OCI-LY3 (cell line): ENCODE measurements at regions not wholly inside any gene's neighbourhood (a gene's known extent, or its start where the extent isn't known, plus 50 kb on each side); places are given as distances from the start of the nearest gene placed in this dataset.

Source experiments
- H2AFZ ChIP-seq: fragments of 200-600, 300-600 bp; shearing (Covaris generic); 2 replicates; pipeline ENCODE4 v1.6.0; 2014; ENCODE audit warnings: antibody characterized with exemption, low read depth, low read length
- H3K27ac ChIP-seq: fragments of 200-600, 300-600 bp; sonication (generic); 2 replicates; pipeline ENCODE4 v1.5.1; 2014; ENCODE audit warnings: mild to moderate bottlenecking, low read length, moderate library complexity, mixed read lengths
- H3K27me3 ChIP-seq: fragments of 200-600, 300-600 bp; sonication (generic); 2 replicates; pipeline ENCODE4 v1.6.1; 2014; ENCODE audit warnings: low read depth, low read length, mixed read lengths
- H3K36me3 ChIP-seq: fragments of 200-600, 300-600 bp; sonication (generic); replicated peaks from 2 replicates; pipeline ENCODE3; 2014; ENCODE audit warnings: low read depth, low read length, mixed read lengths
- H3K4me1 ChIP-seq: fragments of 300-600, 200-600 bp; sonication (generic); 2 replicates; pipeline ENCODE4 v1.6.1; 2014; ENCODE audit warnings: low read length, mixed read lengths
- H3K4me2 ChIP-seq: fragments of 200-600, 300-600 bp; sonication (generic); 2 replicates; pipeline ENCODE4 v1.6.1; 2014; ENCODE audit warnings: low read length, mixed read lengths
- H3K4me3 ChIP-seq: fragments of 300-600, 200-600 bp; sonication (generic); 2 replicates; pipeline ENCODE4 v1.5.1; 2014; ENCODE audit warnings: antibody characterized with exemption, mild to moderate bottlenecking, low read length, moderate library complexity
- H3K79me2 ChIP-seq: fragments of 300-600, 200-600 bp; shearing (Covaris generic); 2 replicates; pipeline ENCODE4 v1.6.1; 2014; ENCODE audit warnings: mild to moderate bottlenecking, low read length, mixed read lengths
- H3K9ac ChIP-seq: fragments of 300-600, 200-600 bp; shearing (Covaris generic); 2 replicates; pipeline ENCODE4 v1.6.0; 2014; ENCODE audit warnings: mild to moderate bottlenecking, low read length, moderate library complexity
- H3K9me3 ChIP-seq: fragments of 200-600, 300-600 bp; shearing (Covaris generic); 2 replicates; pipeline ENCODE4 v1.6.1; 2014; ENCODE audit warnings: low read length, mixed read lengths; ENCODE audit not compliant: insufficient read depth
- H4K20me1 ChIP-seq: fragments of 200-600, 300-600 bp; sonication (generic); 2 replicates; pipeline ENCODE4 v1.6.1; 2016; ENCODE audit warnings: low read length, mixed read lengths; ENCODE audit not compliant: insufficient read depth
- EZH2phosphoT487 ChIP-seq: fragments of 200-600 bp; shearing (Covaris generic); IDR thresholded peaks from 2 replicates; pipeline ENCODE4 v1.6.1; 2018; ENCODE audit warnings: antibody characterized with exemption, mixed run types, low read depth
- TF ChIP-seq, protein P1 (sequence below): fragments of 200-600, 300-600 bp; sonication (generic); IDR thresholded peaks from 2 replicates; pipeline ENCODE4 v1.5.1; 2014; ENCODE audit warnings: antibody characterized with exemption, low read length, low read depth

DNA sequence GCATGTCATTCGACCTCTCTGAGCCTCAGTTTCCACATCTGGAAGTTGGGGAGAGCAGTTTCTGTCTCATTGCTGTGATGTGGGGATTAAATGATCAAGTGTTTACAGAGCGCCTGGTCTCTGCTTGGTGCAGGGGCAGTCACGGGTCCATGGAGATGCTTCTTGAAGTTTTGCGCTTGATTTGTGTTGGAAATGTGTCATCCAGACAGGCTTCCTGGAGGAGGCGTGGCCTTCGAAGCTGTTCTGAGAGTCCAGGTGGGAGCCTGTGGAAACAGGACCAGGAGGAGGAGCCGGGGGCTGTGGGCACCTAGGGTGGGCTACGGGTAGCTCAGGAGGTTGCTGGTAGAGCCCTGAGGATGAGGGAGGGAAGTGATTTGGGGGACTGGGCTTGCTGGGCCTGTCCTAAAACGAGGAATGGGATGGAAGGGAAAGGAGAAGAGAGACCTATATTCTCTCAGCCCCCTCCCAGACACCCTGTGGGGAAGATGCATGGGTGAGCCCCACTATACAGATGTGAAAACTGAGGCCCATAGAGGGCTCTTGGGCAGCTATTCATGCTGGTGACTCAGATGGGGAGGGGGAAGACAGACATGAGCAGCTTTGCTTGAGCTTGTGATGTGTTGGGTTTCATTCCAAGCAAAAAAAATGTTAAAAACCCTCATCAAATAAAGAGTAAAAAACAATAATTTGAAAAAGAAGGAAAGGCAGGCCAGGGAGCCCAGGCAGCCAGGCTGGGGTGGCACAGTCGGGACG lies 107.2 kb upstream of the WNT4 start:
- H3K27ac ChIP-seq, result no peak overlapping the region
- no peak overlapping the region for H3K4me3 ChIP-seq
- TF ChIP-seq EZH2phosphoT487, result no peak
- no peaks in the 10 kb centered on the region for H3K79me2 ChIP-seq
- no peak overlapping the region for H2AFZ ChIP-seq
- H3K9ac ChIP-seq, result no peak overlapping the region
- H3K27me3 ChIP-seq, result no peaks in the 10 kb centered on the region
- H3K36me3 ChIP-seq, result no peaks in the 10 kb centered on the region
- no peaks in the 10 kb centered on the region for H3K9me3 ChIP-seq
- no peaks in the 10 kb centered on the region for H3K4me1 ChIP-seq
- H4K20me1 ChIP-seq, result no peaks in the 10 kb centered on the region
- no peak overlapping the region for H3K4me2 ChIP-seq

DNA sequence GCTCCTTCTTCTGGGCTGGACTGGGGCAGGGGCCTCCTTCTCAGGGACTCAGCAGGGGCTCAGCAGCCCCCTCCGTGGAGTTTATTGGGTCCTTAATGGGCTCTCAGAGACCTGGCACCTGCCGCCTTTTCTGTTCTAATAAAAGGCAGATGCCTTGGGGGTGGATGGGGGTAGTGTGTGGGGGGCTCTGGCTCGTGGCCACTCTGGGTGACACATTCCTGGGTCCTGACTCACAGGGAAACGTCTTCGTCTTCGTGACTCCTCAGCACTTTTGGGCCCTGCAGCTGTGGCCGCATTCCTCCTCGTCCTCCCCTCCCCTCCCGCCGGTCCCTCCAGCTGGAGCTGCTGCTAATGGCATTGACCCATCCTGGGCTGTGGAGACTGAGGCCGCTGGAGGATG lies 107.8 kb upstream of the WNT4 start:
- Histone ChIP-seq H3K79me2 (no peaks in the 10 kb centered on the region), H3K27ac (no peak overlapping the region), H4K20me1 (no peaks in the 10 kb centered on the region), H3K4me3 (no peak overlapping the region), H3K36me3 (no peaks in the 10 kb centered on the region), H3K4me1 (no peaks in the 10 kb centered on the region), H3K9me3 (no peaks in the 10 kb centered on the region), H3K4me2 (no peak overlapping the region), H2AFZ (no peak overlapping the region), H3K9ac (no peak overlapping the region), H3K27me3 (no peaks in the 10 kb centered on the region)
- TF ChIP-seq, protein P1, sequence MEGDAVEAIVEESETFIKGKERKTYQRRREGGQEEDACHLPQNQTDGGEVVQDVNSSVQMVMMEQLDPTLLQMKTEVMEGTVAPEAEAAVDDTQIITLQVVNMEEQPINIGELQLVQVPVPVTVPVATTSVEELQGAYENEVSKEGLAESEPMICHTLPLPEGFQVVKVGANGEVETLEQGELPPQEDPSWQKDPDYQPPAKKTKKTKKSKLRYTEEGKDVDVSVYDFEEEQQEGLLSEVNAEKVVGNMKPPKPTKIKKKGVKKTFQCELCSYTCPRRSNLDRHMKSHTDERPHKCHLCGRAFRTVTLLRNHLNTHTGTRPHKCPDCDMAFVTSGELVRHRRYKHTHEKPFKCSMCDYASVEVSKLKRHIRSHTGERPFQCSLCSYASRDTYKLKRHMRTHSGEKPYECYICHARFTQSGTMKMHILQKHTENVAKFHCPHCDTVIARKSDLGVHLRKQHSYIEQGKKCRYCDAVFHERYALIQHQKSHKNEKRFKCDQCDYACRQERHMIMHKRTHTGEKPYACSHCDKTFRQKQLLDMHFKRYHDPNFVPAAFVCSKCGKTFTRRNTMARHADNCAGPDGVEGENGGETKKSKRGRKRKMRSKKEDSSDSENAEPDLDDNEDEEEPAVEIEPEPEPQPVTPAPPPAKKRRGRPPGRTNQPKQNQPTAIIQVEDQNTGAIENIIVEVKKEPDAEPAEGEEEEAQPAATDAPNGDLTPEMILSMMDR, result no peak
- TF ChIP-seq EZH2phosphoT487, result no peak

DNA sequence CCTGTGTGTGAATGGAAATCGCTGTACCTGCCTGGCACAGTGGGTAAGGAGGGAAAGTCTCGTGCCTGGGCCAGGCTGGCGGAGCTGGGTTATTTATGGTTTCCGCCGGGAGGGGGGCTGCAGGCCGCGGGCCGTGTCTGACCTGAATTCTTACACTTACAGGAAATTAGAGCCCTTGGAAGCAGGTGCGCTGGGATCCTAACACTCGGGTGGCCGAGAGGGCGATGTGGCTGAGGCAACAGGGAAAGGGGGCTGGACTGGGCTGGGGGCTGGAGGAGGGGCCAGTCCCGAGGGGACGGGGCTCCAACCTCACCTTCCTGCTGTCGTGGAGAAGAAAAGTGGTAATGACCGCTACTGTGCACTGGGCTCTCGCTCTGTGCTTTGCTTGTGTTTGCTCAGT lies 109.4 kb upstream of the WNT4 start:
- Histone ChIP-seq H3K4me2 (no peak overlapping the region), H3K27ac (no peak overlapping the region), H3K4me3 (no peak overlapping the region), H3K36me3 (no peaks in the 10 kb centered on the region), H2AFZ (no peak overlapping the region), H3K79me2 (no peaks in the 10 kb centered on the region), H3K9me3 (no peaks in the 10 kb centered on the region), H3K4me1 (no peaks in the 10 kb centered on the region), H4K20me1 (no peaks in the 10 kb centered on the region), H3K27me3 (no peaks in the 10 kb centered on the region), H3K9ac (no peak overlapping the region)
- TF ChIP-seq, protein P1, result no peak
- no peak for TF ChIP-seq EZH2phosphoT487

DNA sequence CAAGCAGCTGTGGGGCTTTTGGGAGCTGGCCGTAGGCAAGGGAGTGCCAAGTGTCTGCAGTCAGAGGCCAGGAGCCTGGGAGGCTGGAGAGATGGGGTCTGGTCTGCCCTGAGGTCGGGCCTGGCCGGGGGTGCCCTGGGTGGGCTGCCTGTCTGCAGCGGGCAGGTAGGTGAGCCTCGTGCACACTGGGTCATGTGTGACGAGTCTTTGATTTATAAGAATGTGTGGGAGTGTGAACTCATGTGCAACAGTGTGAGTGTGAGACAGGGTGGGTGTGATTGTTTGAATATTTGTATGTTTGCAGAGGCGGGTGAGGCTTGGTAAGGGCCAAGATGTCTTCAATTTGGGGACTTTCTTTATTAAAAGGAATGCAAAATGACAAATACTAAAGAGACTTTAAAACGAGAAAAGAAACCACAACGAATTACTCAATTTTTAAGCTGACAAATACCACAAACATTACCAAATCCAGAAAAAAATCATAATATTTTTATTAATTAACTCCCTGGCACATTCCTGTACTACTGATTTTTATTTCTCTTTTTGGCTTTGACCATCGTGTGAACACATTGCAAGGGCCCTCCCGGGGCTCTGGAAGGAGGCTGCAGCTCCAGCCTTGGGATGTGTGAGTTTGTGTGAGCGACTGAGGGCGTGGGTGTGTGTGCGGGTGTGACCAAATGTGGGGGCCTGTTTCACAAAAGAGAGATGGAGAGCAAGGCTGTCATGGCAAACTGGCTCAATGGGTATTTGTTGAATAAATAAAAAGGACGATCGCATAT lies 110.3 kb upstream of the WNT4 start:
- Histone ChIP-seq H3K4me3 (no peak overlapping the region), H3K36me3 (no peaks in the 10 kb centered on the region), H3K9me3 (no peaks in the 10 kb centered on the region), H3K79me2 (no peaks in the 10 kb centered on the region), H3K27me3 (no peaks in the 10 kb centered on the region), H4K20me1 (no peaks in the 10 kb centered on the region), H3K27ac (no peak overlapping the region), H3K4me1 (no peaks in the 10 kb centered on the region), H3K9ac (no peak overlapping the region), H2AFZ (no peak overlapping the region), H3K4me2 (no peak overlapping the region)
- TF ChIP-seq, protein P1, result no peak
- TF ChIP-seq EZH2phosphoT487, result no peak
